GM12878 (cell line): ENCODE measurements at regions not wholly inside any gene's neighbourhood (a gene's known extent, or its start where the extent isn't known, plus 50 kb on each side); places are given as distances from the start of the nearest gene placed in this dataset.

Experiments
- ATAC-seq: fragments of 200-7000 bp; cut with Tn5 transposase; 3 replicates; pipeline ENCODE4 v1.9.1; 2020; ENCODE audit warnings: mild to moderate bottlenecking, moderate library complexity
- BruUV-seq: library from RNA; stranded (reverse); fragments of 400-500 nt; replicated peaks from 2 replicates; lab custom pipeline; 2021; lab: Mats Ljungman, UMichigan
- CTCF ChIA-PET: fragments of 300-600 bp; sonication (Branson Sonifier 250); formaldehyde crosslinking; extraction: SDS; loops from one replicate; lab custom pipeline; 2021; ENCODE audit warnings: inconsistent platforms; lab: Yijun Ruan, JAX
- POLR2A ChIA-PET: fragments of 350-600 bp; formaldehyde crosslinking; extraction: SDS; loops from one replicate; lab custom pipeline; 2021; ENCODE audit warnings: inconsistent platforms; lab: Charles Lee
- RAD21 ChIA-PET: fragments of 300-600 bp; sonication (Branson Sonifier 250); formaldehyde crosslinking; loops from one replicate; lab custom pipeline; 2023; ENCODE audit warnings: antibody characterized with exemption; ENCODE audit not compliant: unreplicated experiment; lab: Charles Lee
- SMC1A ChIA-PET: fragments of 300-600 bp; sonication (Branson Sonifier 250); formaldehyde crosslinking; loops from one replicate; lab custom pipeline; 2023; ENCODE audit not compliant: unreplicated experiment, uncharacterized antibody; lab: Charles Lee
- DNase-seq: peaks from one replicate; pipeline ENCODE4 v3.0.0-alpha.2; 2011; ENCODE audit warnings: low read depth, low spot score
- FAIRE-seq: peaks from 3 replicates; lab custom pipeline; 2011; peaks lifted over from hg19 to GRCh38; lab: Jason Lieb, UNC
- H2AFZ ChIP-seq: 2 replicates; pipeline ENCODE4 v1.6.0; 2011; ENCODE audit warnings: low read depth, low read length, control low read depth; ENCODE audit not compliant: control insufficient read depth
- H3K27ac ChIP-seq: 2 replicates; pipeline ENCODE4 v1.5.1; 2011; ENCODE audit warnings: control low read depth; ENCODE audit not compliant: control insufficient read depth, insufficient read depth
- H3K27me3 ChIP-seq, 2 experiments: replicated peaks in 1 of 2; 2 replicates each; pipeline versions ENCODE4 v1.6.0 to v1.6.1; 2011; ENCODE audit warnings: low read length in 1 of 2; ENCODE audit not compliant: control insufficient read depth in 2 of 2, insufficient read depth in 2 of 2
- H3K36me3 ChIP-seq, 2 experiments: 2 replicates each; pipeline ENCODE4 v1.5.1; 2011; ENCODE audit warnings: low read length in 1 of 2; ENCODE audit not compliant: control insufficient read depth in 2 of 2, insufficient read depth in 2 of 2
- H3K4me1 ChIP-seq: 2 replicates; pipeline ENCODE4 v1.6.1; 2011; ENCODE audit warnings: mild to moderate bottlenecking, low read length, moderate library complexity, mixed read lengths; ENCODE audit not compliant: control insufficient read depth, insufficient read depth
- H3K4me2 ChIP-seq: 2 replicates; pipeline ENCODE4 v1.6.0; 2011; ENCODE audit warnings: control low read depth; ENCODE audit not compliant: control insufficient read depth, insufficient read depth
- H3K4me3 ChIP-seq: fragments of 200-600 bp; sonication (generic); 2 replicates; pipeline ENCODE4 v1.5.1; 2016
- H3K79me2 ChIP-seq: 2 replicates; pipeline ENCODE4 v1.6.0; 2011; ENCODE audit warnings: low read length; ENCODE audit not compliant: control insufficient read depth, insufficient read depth
- H3K9ac ChIP-seq: 2 replicates; pipeline ENCODE4 v1.8.0; 2011; ENCODE audit warnings: low read length, control low read depth, mixed read lengths; ENCODE audit not compliant: control insufficient read depth, insufficient read depth
- H3K9me3 ChIP-seq: replicated peaks from 3 replicates; pipeline ENCODE4 v1.5.1; 2011; ENCODE audit warnings: mild to moderate bottlenecking, low read length; ENCODE audit not compliant: control insufficient read depth, insufficient read depth
- H4K20me1 ChIP-seq: 2 replicates; pipeline ENCODE4 v1.6.0; 2011; ENCODE audit not compliant: control insufficient read depth, insufficient read depth
- CHD2 ChIP-seq: IDR thresholded peaks from 2 replicates; pipeline ENCODE4 v1.6.1; 2011; ENCODE audit warnings: low read depth, low read length, improper control_type of control experiment, borderline replicate concordance
- CREB1 ChIP-seq: IDR thresholded peaks from 2 replicates; pipeline ENCODE4 v1.6.1; 2012; ENCODE audit warnings: low read depth, mild to moderate bottlenecking, inconsistent platforms
- ESRRA ChIP-seq: IDR thresholded peaks from 2 replicates; pipeline ENCODE4 v1.6.1; 2012; ENCODE audit warnings: mild to moderate bottlenecking, low read length, improper control_type of control experiment
- FOXM1 ChIP-seq: IDR thresholded peaks from 2 replicates; pipeline ENCODE4 v1.6.1; 2012; ENCODE audit warnings: low read depth, mild to moderate bottlenecking, inconsistent platforms, low read length, moderate library complexity
- HDAC6 ChIP-seq: fragments of 200-600 bp; sonication (generic); IDR thresholded peaks from one replicate; pipeline ENCODE4 v1.8.0; 2017; ENCODE audit warnings: antibody characterized with exemption; ENCODE audit not compliant: unreplicated experiment
- HDGF ChIP-seq: fragments of 450-650 bp; IDR thresholded peaks from 2 replicates; pipeline ENCODE4 v1.6.1; 2016; ENCODE audit warnings: antibody characterized with exemption
- JUNB ChIP-seq: IDR thresholded peaks from 2 replicates; pipeline ENCODE4 v1.6.1; 2016; ENCODE audit warnings: antibody characterized with exemption, mild to moderate bottlenecking
- POLR2A ChIP-seq: IDR thresholded peaks from 2 replicates; pipeline ENCODE4 v1.6.1; 2011; ENCODE audit warnings: low read depth, mild to moderate bottlenecking, low read length
- RELA ChIP-seq: fragments of 450-650 bp; IDR thresholded peaks from 2 replicates; pipeline ENCODE4 v1.8.0; 2014; ENCODE audit warnings: borderline replicate concordance; ENCODE audit not compliant: partially characterized antibody
- SMAD5 ChIP-seq: IDR thresholded peaks from 2 replicates; pipeline ENCODE4 v1.6.1; 2016; ENCODE audit warnings: antibody characterized with exemption, low read depth
- TBL1XR1 ChIP-seq: IDR thresholded peaks from 2 replicates; pipeline ENCODE4 v1.6.1; 2012; ENCODE audit warnings: low read depth, low read length, improper control_type of control experiment
- YBX1 ChIP-seq: fragments of 450-650 bp; IDR thresholded peaks from 2 replicates; pipeline ENCODE4 v1.6.1; 2016; ENCODE audit warnings: antibody characterized with exemption
- WGBS: methylation state at CpG from one replicate; pipeline ENCODE4 v1.1.6; 2016; ENCODE audit warnings: low lambda C conversion rate; ENCODE audit not compliant: insufficient replicate concordance, insufficient coverage; ENCODE audit errors: missing lambda C conversion rate; 5-methylcytosine and 5-hydroxymethylcytosine counted together
- in situ Hi-C: fragments of 300-500 bp; cut with MboI; formaldehyde crosslinking; loops from 9 replicates; pipeline ENCODE4 v1.14.3; 2018; ENCODE audit warnings: mixed read lengths
- intact Hi-C: fragments of 100-400 bp; cut with micrococcal nuclease; formaldehyde crosslinking; loops from one replicate; pipeline ENCODE4 v1.14.2; 2022; ENCODE audit not compliant: unreplicated experiment
- TF ChIP-seq, protein P1 (sequence below): fragments of 450-650 bp; conservative IDR thresholded peaks from 2 replicates; pipeline ENCODE4 v1.6.1; 2017; ENCODE audit warnings: mild to moderate bottlenecking, moderate library complexity
- TF ChIP-seq, protein P2 (sequence below): fragments of 450-650 bp; IDR thresholded peaks from 2 replicates; pipeline ENCODE4 v1.6.1; 2016; ENCODE audit warnings: mild to moderate bottlenecking, moderate library complexity, borderline replicate concordance

DNA sequence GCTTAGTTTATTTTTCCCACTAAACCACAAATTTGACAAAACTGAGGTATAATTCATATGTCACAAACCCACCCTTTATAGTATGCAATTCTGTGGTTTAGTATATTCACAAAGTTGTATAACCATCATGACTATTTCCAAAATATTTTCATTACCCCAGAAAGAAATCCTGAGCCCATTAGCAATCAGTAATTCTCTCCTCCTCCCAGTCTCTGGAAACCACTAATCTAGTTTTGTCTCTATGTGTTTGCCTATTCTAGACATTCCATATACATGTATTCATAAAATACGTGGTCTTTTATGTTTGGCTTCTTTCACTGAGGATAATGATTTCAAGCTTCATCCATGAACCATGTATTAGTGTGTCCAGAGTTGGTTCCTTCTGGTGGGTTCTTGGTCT is 267.6 kb downstream of the AEBP2 start:
- Histone ChIP-seq H3K36me3 (no peaks in the 10 kb centered on the region), H3K79me2 (no peaks in the 10 kb centered on the region), H4K20me1 (no peaks in the 10 kb centered on the region), H3K4me3 (no peak overlapping the region), H3K27me3 (no peaks in the 10 kb centered on the region), H3K9me3 (no peaks in the 10 kb centered on the region), H3K4me1 (no peaks in the 10 kb centered on the region), H3K9ac (no peak overlapping the region), H3K27ac (no peak overlapping the region), H3K4me2 (no peak overlapping the region), H2AFZ (no peak overlapping the region)
- FAIRE-seq (no peak), ATAC-seq (no peak), DNase-seq (no peak)
- ChIA-PET CTCF (no interaction called here), POLR2A (no interaction called here), SMC1A (interaction anchor here (1.2 kb wide), 1 partner anchor 9 kb away, joined by 3 read pairs; no protein-coding TSS in a partner anchor), RAD21 (no interaction called here)
- intact Hi-C loops: no loop called here
- no peak for TF ChIP-seq JUNB
- TF ChIP-seq RELA: no peak
- TF ChIP-seq ESRRA: no peak
- TF ChIP-seq YBX1: no peak
- TF ChIP-seq, protein P1, sequence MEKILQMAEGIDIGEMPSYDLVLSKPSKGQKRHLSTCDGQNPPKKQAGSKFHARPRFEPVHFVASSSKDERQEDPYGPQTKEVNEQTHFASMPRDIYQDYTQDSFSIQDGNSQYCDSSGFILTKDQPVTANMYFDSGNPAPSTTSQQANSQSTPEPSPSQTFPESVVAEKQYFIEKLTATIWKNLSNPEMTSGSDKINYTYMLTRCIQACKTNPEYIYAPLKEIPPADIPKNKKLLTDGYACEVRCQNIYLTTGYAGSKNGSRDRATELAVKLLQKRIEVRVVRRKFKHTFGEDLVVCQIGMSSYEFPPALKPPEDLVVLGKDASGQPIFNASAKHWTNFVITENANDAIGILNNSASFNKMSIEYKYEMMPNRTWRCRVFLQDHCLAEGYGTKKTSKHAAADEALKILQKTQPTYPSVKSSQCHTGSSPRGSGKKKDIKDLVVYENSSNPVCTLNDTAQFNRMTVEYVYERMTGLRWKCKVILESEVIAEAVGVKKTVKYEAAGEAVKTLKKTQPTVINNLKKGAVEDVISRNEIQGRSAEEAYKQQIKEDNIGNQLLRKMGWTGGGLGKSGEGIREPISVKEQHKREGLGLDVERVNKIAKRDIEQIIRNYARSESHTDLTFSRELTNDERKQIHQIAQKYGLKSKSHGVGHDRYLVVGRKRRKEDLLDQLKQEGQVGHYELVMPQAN: no peak
- no peak for TF ChIP-seq FOXM1
- no peak for TF ChIP-seq CREB1
- TF ChIP-seq, protein P2, sequence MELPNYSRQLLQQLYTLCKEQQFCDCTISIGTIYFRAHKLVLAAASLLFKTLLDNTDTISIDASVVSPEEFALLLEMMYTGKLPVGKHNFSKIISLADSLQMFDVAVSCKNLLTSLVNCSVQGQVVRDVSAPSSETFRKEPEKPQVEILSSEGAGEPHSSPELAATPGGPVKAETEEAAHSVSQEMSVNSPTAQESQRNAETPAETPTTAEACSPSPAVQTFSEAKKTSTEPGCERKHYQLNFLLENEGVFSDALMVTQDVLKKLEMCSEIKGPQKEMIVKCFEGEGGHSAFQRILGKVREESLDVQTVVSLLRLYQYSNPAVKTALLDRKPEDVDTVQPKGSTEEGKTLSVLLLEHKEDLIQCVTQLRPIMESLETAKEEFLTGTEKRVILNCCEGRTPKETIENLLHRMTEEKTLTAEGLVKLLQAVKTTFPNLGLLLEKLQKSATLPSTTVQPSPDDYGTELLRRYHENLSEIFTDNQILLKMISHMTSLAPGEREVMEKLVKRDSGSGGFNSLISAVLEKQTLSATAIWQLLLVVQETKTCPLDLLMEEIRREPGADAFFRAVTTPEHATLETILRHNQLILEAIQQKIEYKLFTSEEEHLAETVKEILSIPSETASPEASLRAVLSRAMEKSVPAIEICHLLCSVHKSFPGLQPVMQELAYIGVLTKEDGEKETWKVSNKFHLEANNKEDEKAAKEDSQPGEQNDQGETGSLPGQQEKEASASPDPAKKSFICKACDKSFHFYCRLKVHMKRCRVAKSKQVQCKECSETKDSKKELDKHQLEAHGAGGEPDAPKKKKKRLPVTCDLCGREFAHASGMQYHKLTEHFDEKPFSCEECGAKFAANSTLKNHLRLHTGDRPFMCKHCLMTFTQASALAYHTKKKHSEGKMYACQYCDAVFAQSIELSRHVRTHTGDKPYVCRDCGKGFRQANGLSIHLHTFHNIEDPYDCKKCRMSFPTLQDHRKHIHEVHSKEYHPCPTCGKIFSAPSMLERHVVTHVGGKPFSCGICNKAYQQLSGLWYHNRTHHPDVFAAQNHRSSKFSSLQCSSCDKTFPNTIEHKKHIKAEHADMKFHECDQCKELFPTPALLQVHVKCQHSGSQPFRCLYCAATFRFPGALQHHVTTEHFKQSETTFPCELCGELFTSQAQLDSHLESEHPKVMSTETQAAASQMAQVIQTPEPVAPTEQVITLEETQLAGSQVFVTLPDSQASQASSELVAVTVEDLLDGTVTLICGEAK: no peak
- no peak for TF ChIP-seq SMAD5
- TF ChIP-seq TBL1XR1: no peak
- TF ChIP-seq CHD2: no peak
- TF ChIP-seq HDGF: no peak
- TF ChIP-seq HDAC6: no peak
- no peak for TF ChIP-seq POLR2A
- no TSS peak for BruUV-seq
- in situ Hi-C loops: no loop called here
- WGBS: 4% methylated on average over 1 of the region's 1 CpG
